ENCODE measurements at regions not wholly inside any gene's neighbourhood (a gene's known extent, or its start where the extent isn't known, plus 50 kb on each side); places are given as distances from the start of the nearest gene placed in this dataset.

- Histone ChIP-seq H3K36me3 (replicated peaks) (no peaks in the 10 kb centered on the region), H3K9me3 (no peaks in the 10 kb centered on the region), H3K4me3 (no peak overlapping the region), H3K27me3 (ENCODE audit: low read depth) (no peaks in the 10 kb centered on the region), H3K4me1 (no peaks in the 10 kb centered on the region)
- in situ Hi-C loops (cut with MboI; ENCODE audit: low sequenced_read_pairs), result no loop called here
- no peak for DNase-seq (ENCODE audit: low spot score in 2 of 2)
Measured at GRCh38 chr6:94362061-94362864, 942.9 kb upstream of the EPHA7 start.

- in situ Hi-C loops (cut with MboI; ENCODE audit: low sequenced_read_pairs), result no loop called here
Measured at GRCh38 chr6:94361304-94362060, 942.1 kb upstream of the EPHA7 start.

GRCh38 chr6:94357381-94357980, 938.1 kb upstream of the EPHA7 start:
- Histone ChIP-seq H3K9me3 (no peaks in the 10 kb centered on the region), H3K4me1 (no peaks in the 10 kb centered on the region), H3K36me3 (replicated peaks) (no peaks in the 10 kb centered on the region), H3K27me3 (ENCODE audit: low read depth) (no peaks in the 10 kb centered on the region), H3K4me3 (no peak overlapping the region)
- no peak for DNase-seq (ENCODE audit: low spot score in 2 of 2)
- in situ Hi-C loops (cut with MboI; ENCODE audit: low sequenced_read_pairs), result no loop called here

More at GRCh38 chr6:94361304-94362060, 942.1 kb upstream of the EPHA7 start:
- no peaks in the 10 kb centered on the region for H3K36me3 ChIP-seq (replicated peaks)
- no peaks in the 10 kb centered on the region for H3K9me3 ChIP-seq
- no peak overlapping the region for H3K4me3 ChIP-seq
- H3K27me3 ChIP-seq (ENCODE audit: low read depth), result no peaks in the 10 kb centered on the region
- no peak for DNase-seq (ENCODE audit: low spot score in 2 of 2)
- no peaks in the 10 kb centered on the region for H3K4me1 ChIP-seq

DNA sequence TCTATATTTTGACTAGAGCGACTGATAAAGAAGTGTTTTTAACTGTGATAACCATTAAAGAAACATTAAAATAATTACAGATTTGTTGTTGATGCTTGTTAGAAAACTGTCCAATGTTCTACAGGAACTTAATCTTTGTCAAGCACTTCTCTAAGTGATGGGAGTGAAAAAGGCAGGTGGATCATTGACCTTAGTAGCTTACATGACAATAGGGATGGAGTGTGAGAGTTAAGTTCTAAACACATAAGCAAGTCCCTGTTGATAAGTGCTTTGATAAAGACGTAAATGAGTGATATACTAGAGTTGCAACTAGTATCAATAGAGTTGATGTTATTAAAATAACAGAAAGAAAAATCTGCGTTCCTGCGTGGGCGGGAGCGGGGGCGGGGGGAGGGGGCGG, 931.5 kb upstream of the EPHA7 start:
- in situ Hi-C loops (cut with MboI; ENCODE audit: low sequenced_read_pairs), result no loop called here
- no peaks in the 10 kb centered on the region for H3K4me1 ChIP-seq
- DNase-seq (ENCODE audit: low spot score in 2 of 2), result no peak
- no peak overlapping the region for H3K4me3 ChIP-seq
- no peaks in the 10 kb centered on the region for H3K36me3 ChIP-seq (replicated peaks)
- no peaks in the 10 kb centered on the region for H3K9me3 ChIP-seq
- no peaks in the 10 kb centered on the region for H3K27me3 ChIP-seq (ENCODE audit: low read depth)

DNA sequence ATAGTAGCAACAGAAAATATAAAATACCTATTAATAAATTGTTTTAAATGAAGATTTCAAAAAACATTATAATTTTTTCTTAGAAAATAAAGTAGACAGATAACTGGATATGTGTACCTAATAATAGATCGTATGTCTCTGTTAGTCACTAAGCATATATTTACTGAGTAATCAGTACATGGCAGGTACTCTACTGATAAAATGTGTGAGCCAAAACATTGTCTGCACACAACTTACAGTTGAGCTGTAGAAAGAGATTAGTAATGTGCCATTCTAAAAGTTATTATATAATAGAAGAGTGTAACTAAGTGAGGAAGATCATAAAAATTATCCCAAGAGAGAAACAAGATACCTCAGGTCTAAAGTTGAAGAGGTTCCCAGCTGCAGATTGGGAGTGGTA, 929.9 kb upstream of the EPHA7 start:
- Histone ChIP-seq H3K36me3 (replicated peaks) (no peaks in the 10 kb centered on the region), H3K27me3 (ENCODE audit: low read depth) (0 out of 2 replicates have a peak, but pooled peaks cover 5% of the 10 kb centered on the region), H3K4me1 (no peaks in the 10 kb centered on the region), H3K9me3 (no peaks in the 10 kb centered on the region), H3K4me3 (no peak overlapping the region)
- in situ Hi-C loops (cut with MboI; ENCODE audit: low sequenced_read_pairs), result no loop called here
- no peak for DNase-seq (ENCODE audit: low spot score in 2 of 2)

DNA sequence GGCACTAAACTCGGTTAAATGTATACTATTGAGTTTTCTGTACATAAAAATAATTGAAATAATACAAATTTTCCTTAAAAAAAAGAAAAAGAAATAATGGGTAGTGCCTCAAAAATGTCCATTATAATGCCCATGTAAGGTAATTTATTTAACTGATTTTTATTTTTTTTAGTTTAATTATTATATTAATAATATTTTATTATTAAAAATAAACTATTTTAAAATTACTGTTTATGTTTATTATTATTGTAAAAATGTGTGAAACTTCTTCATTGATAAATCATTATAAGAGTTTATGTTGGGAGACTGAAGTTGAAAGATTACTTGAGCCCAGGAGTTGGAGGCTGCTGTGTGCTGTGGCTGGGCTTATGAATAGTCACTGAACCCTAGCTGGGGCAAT, 925.5 kb upstream of the EPHA7 start:
- Histone ChIP-seq H3K4me1 (no peaks in the 10 kb centered on the region), H3K4me3 (no peak overlapping the region), H3K36me3 (replicated peaks) (no peaks in the 10 kb centered on the region), H3K27me3 (ENCODE audit: low read depth) (0 out of 2 replicates have a peak, but pooled peaks cover 5% of the 10 kb centered on the region), H3K9me3 (no peaks in the 10 kb centered on the region)
- in situ Hi-C loops (cut with MboI; ENCODE audit: low sequenced_read_pairs), result no loop called here
- DNase-seq (ENCODE audit: low spot score in 2 of 2), result no peak

- H3K27me3 ChIP-seq (ENCODE audit: low read depth), result 0 out of 2 replicates have a peak, but pooled peaks cover 5% of the 10 kb centered on the region
- in situ Hi-C loops (cut with MboI; ENCODE audit: low sequenced_read_pairs), result no loop called here
- H3K4me3 ChIP-seq, result no peak overlapping the region
- no peaks in the 10 kb centered on the region for H3K4me1 ChIP-seq
- no peaks in the 10 kb centered on the region for H3K9me3 ChIP-seq
- DNase-seq (ENCODE audit: low spot score in 2 of 2), result no peak
- H3K36me3 ChIP-seq (replicated peaks), result no peaks in the 10 kb centered on the region
Measured at GRCh38 chr6:94341173-94341572, 921.8 kb upstream of the EPHA7 start.

DNA sequence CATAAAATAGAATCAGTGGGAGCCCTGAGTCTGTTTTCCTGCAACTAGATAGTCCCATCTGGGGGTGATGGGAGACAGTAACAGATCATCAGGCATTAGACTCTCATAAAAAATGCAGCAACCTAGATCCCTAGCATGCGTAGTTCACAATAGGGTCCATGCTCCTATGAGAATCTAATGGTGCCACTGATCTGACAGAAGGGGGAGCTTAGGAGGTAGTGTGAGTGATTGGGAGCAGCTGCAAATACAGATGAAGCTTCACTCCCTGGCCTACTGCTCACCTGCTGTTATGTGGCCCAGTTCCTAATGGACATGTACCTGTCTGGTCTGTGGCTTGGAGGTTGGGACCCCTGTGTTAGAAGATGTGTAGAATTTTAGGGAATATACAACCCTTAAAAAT, 904.5 kb upstream of the EPHA7 start:
- Histone ChIP-seq H3K4me1 (no peaks in the 10 kb centered on the region), H3K4me3 (no peak overlapping the region), H3K9me3 (no peaks in the 10 kb centered on the region), H3K27me3 (ENCODE audit: low read depth) (no peaks in the 10 kb centered on the region; the same call in 1 of the 2 replicates), H3K36me3 (replicated peaks) (no peaks in the 10 kb centered on the region)
- in situ Hi-C loops (cut with MboI; ENCODE audit: low sequenced_read_pairs), result no loop called here
- peak in 1 of 2 experiments; percentile 8 for DNase-seq (ENCODE audit: low spot score in 2 of 2)

DNA sequence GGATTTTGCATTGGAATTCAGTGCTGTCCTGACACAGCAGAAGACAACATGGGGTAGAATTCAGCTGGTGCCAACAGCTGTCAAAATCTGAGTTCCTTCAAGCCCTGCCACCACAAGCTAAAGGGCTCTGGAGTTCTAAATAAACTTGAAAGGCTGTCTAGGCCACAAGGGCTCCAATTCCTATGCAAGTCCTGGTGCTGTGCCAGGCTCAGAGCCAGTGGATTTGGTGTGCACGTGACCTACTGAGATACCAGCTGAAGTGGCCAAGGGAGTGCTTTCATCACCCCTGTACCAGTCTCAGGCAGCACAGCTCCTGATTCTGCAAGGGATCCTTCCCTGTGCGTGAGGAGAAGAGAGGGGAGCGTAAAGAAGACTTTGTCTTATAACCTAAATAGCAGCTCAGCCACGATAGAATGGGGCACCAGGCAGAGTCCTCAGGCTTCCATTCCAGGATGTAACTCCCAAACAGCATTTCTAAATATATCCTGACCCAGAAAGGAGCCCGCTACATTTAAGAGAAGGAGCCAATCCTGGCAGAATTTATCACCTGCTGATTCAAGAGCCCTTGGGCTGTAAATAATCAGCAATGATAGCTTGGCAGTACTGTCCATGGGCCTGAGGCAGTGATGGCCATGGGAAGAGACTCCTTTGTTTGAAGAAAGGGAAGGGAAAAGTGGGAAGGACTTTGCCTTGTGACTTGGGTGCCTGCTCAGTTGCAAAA, 881.2 kb upstream of the EPHA7 start:
- no peak for DNase-seq (ENCODE audit: low spot score in 2 of 2)
- Histone ChIP-seq H3K4me3 (no peak overlapping the region), H3K4me1 (no peaks in the 10 kb centered on the region), H3K36me3 (replicated peaks) (no peaks in the 10 kb centered on the region), H3K9me3 (no peaks in the 10 kb centered on the region), H3K27me3 (ENCODE audit: low read depth) (no peaks in the 10 kb centered on the region)
- in situ Hi-C loops (cut with MboI; ENCODE audit: low sequenced_read_pairs), result no loop called here

- Histone ChIP-seq H3K9me3 (no peaks in the 10 kb centered on the region), H3K27me3 (ENCODE audit: low read depth) (no peaks in the 10 kb centered on the region), H3K36me3 (replicated peaks) (no peaks in the 10 kb centered on the region), H3K4me1 (no peaks in the 10 kb centered on the region), H3K4me3 (no peak overlapping the region)
- DNase-seq (ENCODE audit: low spot score in 2 of 2), result no peak
- in situ Hi-C loops (cut with MboI; ENCODE audit: low sequenced_read_pairs), result no loop called here
Measured at GRCh38 chr6:94289131-94289530, 869.8 kb upstream of the EPHA7 start.

- in situ Hi-C loops (cut with MboI; ENCODE audit: low sequenced_read_pairs), result no loop called here
- DNase-seq (ENCODE audit: low spot score in 2 of 2), result peak in 1 of 2 experiments; percentile 43
- H3K9me3 ChIP-seq, result no peaks in the 10 kb centered on the region
Measured at GRCh38 chr6:94278146-94278545, 858.8 kb upstream of the EPHA7 start.

DNA sequence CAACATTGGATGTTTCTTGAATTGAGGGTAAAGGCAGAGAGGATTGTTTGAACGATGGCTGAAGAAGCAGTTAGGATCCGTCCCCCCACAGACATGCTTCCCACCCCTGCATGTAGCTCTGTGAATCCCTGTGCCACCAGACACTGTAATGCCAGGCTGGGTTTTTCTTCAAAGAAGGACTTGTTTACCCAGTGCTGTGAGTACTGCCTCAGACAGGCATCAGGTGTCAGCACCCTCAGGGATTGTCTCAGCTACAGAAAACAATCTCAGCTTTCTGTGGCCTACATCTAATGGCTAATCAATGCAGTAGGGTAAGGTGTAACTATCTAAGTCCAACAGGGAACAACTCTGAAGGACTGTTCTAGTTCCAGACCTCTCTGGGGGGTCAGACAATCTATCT, 853.0 kb upstream of the EPHA7 start:
- Histone ChIP-seq H3K4me3 (no peak overlapping the region), H3K27me3 (ENCODE audit: low read depth) (no peaks in the 10 kb centered on the region; the same call in 1 of the 2 replicates), H3K4me1 (peaks cover 2% of the 10 kb centered on the region; the same call in 1 of the 2 replicates), H3K36me3 (replicated peaks) (no peaks in the 10 kb centered on the region), H3K9me3 (no peaks in the 10 kb centered on the region)
- no peak for DNase-seq (ENCODE audit: low spot score in 2 of 2)
- in situ Hi-C loops (cut with MboI; ENCODE audit: low sequenced_read_pairs), result no loop called here

More at GRCh38 chr6:94278146-94278545, 858.8 kb upstream of the EPHA7 start:
- Histone ChIP-seq H3K27me3 (ENCODE audit: low read depth) (no peaks in the 10 kb centered on the region; the same call in 1 of the 2 replicates), H3K4me3 (no peak overlapping the region), H3K4me1 (peaks cover 12% of the 10 kb centered on the region), H3K36me3 (replicated peaks) (no peaks in the 10 kb centered on the region)
